T-helper 1 cell treated with Interleukin-12 subunit alpha and Interleukin-12 subunit beta and Interleukin-4 antibody, amounts not matched to agents 30 ng/mL and 1 ng/mL, for 36 hours (primary cell): ENCODE measurements at regions not wholly inside any gene's neighbourhood (a gene's known extent, or its start where the extent isn't known, plus 50 kb on each side); places are given as distances from the start of the nearest gene placed in this dataset.

ENCODE experiments used
- intact Hi-C: fragments of 100-400 bp; cut with micrococcal nuclease; formaldehyde crosslinking; loops from one replicate; pipeline ENCODE4 v1.15.1; 2024

- intact Hi-C loops, result no loop called here
These were observed 161.3 kb downstream of the GXYLT1 start for GRCh38 chr12:41983394-41983793.

GRCh38 chr12:41981758-41982157 is 162.9 kb downstream of the GXYLT1 start:
- intact Hi-C loops, result no loop called here

- intact Hi-C loops, result no loop called here
These were observed 163.7 kb downstream of the GXYLT1 start for GRCh38 chr12:41981013-41981412.

- intact Hi-C loops, result no loop called here
These were observed 164.3 kb downstream of the GXYLT1 start for GRCh38 chr12:41980390-41980789.

DNA sequence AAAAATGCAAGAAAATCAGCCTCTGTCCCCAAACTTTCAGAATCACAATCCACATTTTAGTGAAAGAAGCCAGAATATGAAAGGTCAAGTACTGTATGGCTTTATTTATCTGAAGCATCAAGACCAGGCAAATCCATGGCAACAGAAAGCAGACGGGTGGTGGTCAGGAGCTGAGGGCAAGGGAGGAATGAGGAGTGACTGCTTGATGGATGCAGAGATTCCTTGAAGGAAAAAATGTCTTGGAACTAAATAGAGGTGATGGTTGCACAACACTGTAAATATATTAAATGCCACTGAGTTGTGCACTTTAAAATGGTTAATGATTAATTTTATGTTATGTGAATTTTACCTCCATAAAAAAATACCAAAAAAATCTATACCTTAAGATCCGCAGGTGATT is 165.1 kb downstream of the GXYLT1 start:
- intact Hi-C loops, result no loop called here

GRCh38 chr12:41972598-41972997 is 172.1 kb downstream of the GXYLT1 start:
- intact Hi-C loops, result no loop called here

DNA sequence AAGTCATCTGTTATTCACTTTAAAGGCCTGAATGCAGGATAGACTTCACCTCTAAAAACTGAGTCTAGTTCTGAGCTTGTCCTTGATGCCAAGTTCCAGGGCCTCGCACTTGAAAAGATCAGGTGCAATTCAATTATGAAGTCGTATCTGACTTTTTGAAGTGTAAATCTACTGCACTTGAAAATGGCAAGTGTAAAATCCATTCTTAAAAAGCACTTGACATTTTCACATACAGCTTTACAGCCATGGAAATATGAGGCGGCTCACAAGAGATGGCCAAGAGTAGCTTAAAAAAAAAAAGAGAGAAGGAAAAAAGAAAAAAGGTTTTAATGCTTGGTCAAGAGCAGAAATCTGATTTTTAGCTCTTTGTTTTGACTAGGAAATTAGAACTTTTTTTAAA is 172.5 kb downstream of the GXYLT1 start:
- intact Hi-C loops, result no loop called here

DNA sequence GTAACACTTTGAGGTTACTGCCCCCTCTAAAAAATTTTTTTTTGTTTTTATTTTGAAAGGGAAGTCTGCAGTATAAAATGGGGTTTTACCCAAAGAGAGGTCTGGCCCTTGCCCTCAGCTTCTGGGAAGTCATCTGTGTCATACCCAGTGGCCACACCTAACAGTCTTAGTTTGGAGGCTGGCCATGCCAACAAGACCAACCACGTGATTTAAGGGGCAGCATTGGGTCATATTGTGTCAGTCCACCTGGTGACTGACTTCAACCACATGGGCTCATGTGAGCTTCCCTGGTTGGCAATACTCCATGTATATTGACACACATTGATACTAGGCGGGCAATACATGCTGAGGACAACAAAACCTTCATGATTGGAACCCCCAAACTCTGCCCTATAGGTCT is 173.9 kb downstream of the GXYLT1 start:
- intact Hi-C loops, result no loop called here

DNA sequence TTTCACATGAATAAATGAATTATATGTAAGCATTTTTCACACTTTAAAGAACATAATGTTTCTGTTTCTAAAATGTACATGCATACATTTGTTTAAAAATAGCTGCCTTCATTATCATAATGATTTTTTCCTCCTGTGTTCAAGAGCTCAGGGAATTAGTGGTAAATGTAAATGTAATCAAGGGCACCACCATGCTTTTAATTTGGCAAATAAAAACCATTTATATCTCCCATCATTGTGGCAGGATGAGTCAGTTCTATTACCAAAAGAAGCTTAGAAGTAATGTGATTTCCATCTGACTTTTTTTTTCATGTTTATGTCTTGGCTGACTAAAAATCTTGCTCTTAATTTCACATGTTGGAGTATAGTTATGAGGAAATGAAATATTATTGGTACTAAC is 176.1 kb downstream of the GXYLT1 start:
- intact Hi-C loops, result no loop called here

DNA sequence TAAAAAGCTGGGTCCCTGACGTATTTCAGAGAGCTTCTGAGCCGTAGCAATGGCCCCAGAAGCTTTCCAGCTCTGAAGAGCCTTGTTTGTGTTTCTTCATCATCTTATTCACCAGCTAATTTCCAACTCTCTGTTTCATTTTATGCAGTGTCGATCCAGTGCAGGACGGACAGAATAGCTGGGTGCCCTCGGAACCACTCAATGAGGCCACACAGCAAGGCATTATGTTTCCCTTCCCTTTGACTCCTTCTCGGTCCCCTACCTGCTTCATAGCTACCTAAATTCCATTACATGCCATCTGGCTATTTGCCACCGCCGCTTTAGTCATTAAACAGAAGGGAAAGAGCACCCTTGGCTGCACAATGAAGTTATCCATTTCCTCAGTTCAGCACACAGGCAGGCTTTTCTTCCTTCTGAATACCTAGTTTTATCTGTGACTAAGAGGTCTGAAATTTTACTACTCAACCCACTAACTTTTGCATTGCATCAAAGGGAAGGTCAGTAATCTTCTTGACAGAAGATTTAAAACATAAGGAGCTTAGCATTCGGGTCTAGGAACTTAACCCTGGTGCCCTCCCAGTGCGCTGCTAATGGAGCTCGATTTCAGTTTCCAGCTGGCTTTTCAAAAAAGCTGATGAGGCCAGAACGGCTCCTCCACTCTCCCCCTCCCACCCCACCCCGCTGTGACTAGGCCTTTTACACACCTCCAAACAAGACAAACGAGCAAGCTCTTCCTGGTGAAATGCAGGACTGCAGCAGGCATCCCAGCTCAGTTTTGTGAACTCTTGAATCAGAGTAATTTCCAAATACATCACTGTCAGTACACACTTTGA is 176.8 kb downstream of the GXYLT1 start:
- intact Hi-C loops, result no loop called here

DNA sequence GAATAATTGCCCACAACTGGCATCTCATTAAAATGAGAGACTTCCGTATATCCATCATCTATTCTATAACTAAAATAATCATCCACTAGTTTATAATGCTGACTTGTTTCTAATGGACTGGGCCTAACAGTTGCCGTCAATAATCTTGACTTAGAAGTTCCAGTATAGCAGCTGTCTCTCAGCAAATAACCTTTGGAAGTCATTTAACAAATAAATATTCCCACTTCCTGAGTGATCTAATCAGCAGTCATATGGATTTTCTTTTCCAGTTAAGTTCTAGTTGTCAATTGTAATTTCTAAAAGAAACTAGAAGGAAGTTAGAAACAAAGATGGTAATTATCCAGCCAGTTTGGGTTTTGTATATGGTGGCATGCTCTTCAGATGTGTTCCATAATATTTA is 177.8 kb downstream of the GXYLT1 start:
- intact Hi-C loops, result no loop called here

DNA sequence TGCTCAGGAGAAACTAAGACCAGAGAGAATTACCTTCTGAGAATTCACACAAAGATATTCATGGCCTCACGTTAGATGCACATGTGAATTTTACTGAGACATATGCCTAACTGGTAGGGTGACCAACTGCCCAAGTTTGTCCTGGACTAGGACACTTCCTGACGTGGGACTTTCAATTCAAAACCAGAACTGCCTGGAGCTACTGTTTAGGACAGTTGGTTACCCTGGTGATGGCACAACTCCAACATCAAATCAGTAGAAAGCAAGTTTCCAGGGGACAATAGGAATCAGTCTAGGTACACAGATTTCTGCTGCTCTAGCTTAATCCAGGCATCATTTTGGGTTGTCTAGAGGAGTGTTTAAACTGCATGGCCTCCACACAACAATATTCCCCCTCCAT is 178.7 kb downstream of the GXYLT1 start:
- intact Hi-C loops, result no loop called here

DNA sequence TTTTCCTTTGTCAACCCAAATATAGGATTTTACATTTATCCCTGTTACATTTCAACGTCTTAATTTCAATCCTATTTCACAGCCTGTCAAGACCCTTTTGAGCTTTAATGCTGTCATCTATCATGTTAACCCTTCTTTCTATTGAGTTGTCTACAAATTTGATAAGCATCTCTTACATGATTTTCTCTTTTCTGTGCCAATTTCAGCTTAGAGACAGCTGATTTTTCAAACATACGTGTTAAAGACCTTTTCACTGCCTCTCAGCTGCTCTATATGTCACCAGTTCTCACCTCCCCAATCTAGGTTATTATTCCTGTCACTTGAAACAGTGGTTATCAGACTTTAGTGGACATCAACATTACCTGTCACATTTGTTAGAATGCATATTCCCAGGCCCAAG is 181.3 kb downstream of the GXYLT1 start:
- intact Hi-C loops, result no loop called here

DNA sequence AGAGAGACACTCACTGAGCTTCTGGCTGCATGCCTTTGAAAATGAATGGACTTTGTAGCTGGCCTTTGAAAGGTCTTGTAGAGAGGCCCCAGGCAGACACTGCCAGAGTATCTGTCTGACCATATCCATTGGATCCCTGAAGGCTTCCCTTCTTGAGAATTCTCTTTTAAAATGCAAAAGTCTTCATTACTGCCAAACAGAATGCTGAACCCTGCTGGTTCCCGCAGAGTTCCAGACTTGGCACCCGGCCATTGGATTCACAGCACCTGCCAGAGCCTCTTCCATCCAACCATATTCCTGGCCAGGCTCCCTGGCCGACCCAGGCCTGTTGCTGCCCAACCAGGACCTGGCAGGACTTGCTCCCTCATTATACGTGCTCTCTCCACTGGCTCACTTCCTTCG is 182.5 kb downstream of the GXYLT1 start:
- intact Hi-C loops, result no loop called here

DNA sequence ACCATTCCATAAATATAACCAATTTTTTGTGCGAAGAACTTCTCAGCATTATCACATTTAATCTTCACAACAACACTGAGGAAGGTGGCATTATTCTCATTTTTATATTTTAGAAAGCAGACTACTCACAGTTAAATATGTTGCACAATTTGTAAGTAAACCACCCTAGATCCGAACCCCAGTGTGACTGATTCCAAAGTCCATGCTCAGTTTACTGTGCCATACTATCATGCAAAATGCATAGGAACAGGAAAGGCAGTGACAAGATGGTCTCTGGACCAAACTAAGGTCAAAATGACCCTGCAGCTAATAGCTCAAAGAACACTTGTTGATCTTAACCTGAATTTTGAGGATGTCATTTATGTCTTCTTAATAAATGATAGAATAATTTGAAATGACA is 185.4 kb downstream of the GXYLT1 start:
- intact Hi-C loops, result no loop called here

DNA sequence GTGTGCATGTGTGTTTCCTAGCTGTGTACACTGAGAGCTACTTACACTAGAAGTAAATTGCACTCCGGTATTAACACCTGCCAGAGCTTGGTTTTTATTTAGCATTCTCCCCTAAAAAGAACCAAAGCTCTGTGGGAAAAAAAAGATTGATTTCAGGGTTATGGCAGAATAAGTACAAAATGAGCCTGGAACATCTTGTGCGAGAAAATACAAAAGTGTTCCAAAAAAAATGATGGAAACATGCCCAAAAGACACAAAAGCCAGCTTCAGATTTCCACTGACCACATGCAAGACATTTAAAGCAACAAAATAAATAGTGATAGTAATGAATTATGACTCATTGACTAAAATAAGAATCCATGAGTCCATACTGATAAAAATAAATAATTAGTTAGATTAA is 188.3 kb downstream of the GXYLT1 start:
- intact Hi-C loops, result no loop called here

- intact Hi-C loops, result no loop called here
These were observed 194.2 kb downstream of the GXYLT1 start for GRCh38 chr12:41950455-41950854.

DNA sequence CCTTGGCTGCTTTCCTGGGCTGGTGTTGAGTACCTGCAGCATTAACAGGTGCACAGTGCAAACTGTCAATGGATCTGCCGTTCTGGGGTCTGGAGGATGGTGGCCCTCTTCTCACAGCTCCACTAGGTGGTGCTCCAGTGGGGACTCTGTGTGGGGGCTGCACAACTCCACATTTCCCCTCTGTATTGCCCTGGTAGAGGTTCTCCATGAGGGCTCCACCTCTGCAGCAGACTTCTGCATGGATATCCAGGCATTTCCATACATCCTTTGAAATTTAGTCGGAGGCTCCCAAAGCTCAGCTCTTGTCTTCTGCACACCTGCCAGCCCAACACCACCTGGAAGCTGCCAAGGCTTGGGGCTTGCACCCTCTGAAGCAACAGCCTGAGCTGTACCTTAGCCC is 198.6 kb downstream of the GXYLT1 start:
- intact Hi-C loops, result no loop called here

DNA sequence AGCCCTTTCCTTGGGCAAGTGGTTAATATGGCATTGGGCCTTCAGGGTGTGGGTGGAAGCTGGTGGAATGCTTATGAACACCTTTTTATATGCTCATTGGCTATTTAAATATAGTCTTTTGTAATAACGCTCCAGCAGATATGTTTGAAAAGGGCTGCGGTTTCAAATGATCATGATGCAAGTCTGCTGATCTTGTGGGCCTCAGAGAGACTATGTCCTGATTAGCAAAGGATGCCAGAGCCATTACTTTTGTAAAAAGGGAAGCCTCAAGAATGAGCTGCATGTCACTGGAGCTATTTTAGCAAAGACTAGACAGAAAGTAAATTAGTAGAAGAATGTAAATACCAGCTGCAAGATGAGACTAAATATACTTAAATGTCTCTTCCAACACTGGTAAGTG is 200.5 kb downstream of the GXYLT1 start:
- intact Hi-C loops, result no loop called here

DNA sequence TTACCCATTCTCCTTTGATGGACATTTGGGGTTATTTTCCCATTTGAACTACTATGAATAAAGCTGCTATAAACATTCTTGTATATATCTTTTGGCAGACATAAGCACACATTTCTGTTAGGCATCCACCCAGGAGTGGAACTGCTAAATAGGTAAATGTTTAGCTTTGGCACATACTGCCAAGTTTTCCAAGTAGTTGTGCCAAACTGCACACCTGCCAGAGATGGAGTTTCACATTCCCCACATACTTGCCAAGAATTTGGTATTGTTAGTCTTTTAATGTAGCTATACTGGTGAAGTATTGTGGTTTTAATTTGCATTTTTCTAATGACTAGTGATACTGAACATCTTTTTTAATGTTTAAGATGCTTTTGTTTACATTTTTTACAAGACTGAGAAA is 201.0 kb downstream of the GXYLT1 start:
- intact Hi-C loops, result no loop called here

DNA sequence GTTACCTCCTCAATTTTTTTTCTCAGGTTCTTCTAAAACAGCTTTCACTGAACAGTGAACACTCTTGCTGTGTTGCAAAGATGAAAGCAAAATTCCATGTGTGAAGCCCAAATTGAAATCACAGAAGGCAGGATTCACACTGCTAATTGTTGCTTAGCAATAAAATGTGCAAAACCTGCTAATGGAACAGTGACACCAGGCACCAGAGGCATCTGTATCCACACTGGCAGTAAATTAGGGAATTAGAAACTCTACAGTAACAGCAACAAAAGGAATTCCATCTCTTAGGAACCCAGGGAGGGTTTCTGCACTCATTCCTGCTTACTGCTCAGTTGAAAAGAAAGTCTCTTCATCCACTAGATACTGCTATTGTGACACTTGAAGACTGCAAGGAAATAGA is 202.3 kb downstream of the GXYLT1 start:
- intact Hi-C loops, result no loop called here

- intact Hi-C loops, result no loop called here
These were observed 203.6 kb downstream of the GXYLT1 start for GRCh38 chr12:41941079-41941478.

DNA sequence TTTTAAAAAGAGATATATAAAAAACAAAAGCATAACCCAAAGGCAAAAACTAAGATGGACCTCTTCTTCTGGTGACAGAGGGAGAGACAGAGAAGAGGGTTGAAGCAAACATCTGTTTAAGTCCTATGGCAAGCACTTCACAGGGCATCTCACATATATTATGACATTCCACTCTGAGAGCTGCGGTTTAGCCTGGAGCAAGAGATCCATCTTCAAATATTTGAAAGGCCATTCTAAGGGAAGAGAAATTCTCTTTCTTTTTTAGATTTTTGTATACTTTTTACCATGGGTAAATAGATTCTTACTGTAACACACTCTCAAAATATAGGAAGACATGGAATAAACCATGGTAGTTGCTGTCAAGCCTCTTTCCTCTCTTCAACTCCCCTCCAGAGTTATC is 204.1 kb downstream of the GXYLT1 start:
- intact Hi-C loops, result no loop called here

DNA sequence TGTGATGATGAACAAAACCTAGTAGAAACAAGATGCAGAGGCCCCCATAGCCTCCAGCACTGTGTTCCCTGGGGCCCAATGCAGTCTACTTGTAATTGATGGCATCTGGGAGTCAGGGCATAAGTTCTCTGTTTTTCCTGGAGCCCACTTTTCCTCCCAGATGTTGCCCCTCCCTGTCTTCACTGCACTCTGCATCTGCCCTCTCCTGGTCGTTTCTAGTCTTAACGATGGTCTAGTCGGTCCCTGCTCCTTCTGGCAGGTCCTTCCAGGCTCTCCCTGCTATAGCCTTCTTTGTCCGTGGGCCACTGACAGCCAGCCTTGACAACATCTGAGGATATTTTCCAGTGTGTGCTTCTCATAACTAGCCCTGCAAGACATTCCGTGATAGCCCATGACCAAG is 208.3 kb downstream of the GXYLT1 start:
- intact Hi-C loops, result no loop called here
